WTC11 (cell line): ENCODE measurements at regions not wholly inside any gene's neighbourhood (a gene's known extent, or its start where the extent isn't known, plus 50 kb on each side); places are given as distances from the start of the nearest gene placed in this dataset.

Source experiments
- ATAC-seq: fragments of 200-7000 bp; cut with Tn5 transposase; 2 replicates; pipeline ENCODE4 v1.10.0; 2021; ENCODE audit warnings: mild to moderate bottlenecking, moderate library complexity
- CTCF ChIA-PET: fragments of 300-600 bp; sonication (Branson Sonifier 250); formaldehyde crosslinking; loops from one replicate; lab custom pipeline; 2021; ENCODE audit warnings: antibody characterized with exemption; lab: Charles Lee
- POLR2A ChIA-PET: fragments of 350-600 bp; sonication (Branson Sonifier 250); formaldehyde crosslinking; loops from one replicate; lab custom pipeline; 2021; ENCODE audit warnings: antibody characterized with exemption; lab: Charles Lee
- DNase-seq: peaks from one replicate; pipeline ENCODE4 v3.0.0; 2021; ENCODE audit warnings: low spot score
- H3K27ac Mint-ChIP-seq: 2 replicates; pipeline ENCODE4 v1.8.0; 2021; ENCODE audit warnings: mixed read lengths
- H3K27me3 Mint-ChIP-seq: 2 replicates; pipeline ENCODE4 v1.8.0; 2021; ENCODE audit warnings: low read depth, mild to moderate bottlenecking, moderate library complexity, mixed read lengths
- H3K36me3 Mint-ChIP-seq: 2 replicates; pipeline ENCODE4 v1.8.0; 2021; ENCODE audit warnings: mixed read lengths
- H3K4me1 Mint-ChIP-seq: 2 replicates; pipeline ENCODE4 v1.8.0; 2022; ENCODE audit warnings: mixed read lengths
- H3K4me3 Mint-ChIP-seq: 2 replicates; pipeline ENCODE4 v1.8.0; 2021; ENCODE audit warnings: mild to moderate bottlenecking, moderate library complexity, mixed read lengths
- H3K9me3 Mint-ChIP-seq: 2 replicates; pipeline ENCODE4 v1.8.0; 2021; ENCODE audit warnings: mixed read lengths
- ETV6 ChIP-seq: sonication (generic); formaldehyde crosslinking; IDR thresholded peaks from 2 replicates; pipeline ENCODE4 v1.8.1; 2022; ENCODE audit warnings: mild to moderate bottlenecking, missing genetic modification reagents
- FOXP4 ChIP-seq: sonication (generic); formaldehyde crosslinking; IDR thresholded peaks from 2 replicates; pipeline ENCODE4 v1.8.0; 2022; ENCODE audit warnings: mild to moderate bottlenecking, missing genetic modification reagents
- GTF2I ChIP-seq: fragments of 250-450 bp; sonication (Bioruptor Pico); conservative IDR thresholded peaks from 2 replicates; pipeline ENCODE4 v1.4.0; 2021; ENCODE audit warnings: mild to moderate bottlenecking
- MYBL2 ChIP-seq: sonication (generic); formaldehyde crosslinking; IDR thresholded peaks from 2 replicates; pipeline ENCODE4 v1.8.1; 2023; ENCODE audit warnings: mild to moderate bottlenecking, moderate library complexity, missing genetic modification reagents
- SP1 ChIP-seq: sonication (generic); formaldehyde crosslinking; conservative IDR thresholded peaks from 2 replicates; pipeline ENCODE4 v1.8.1; 2022; ENCODE audit warnings: missing genetic modification reagents
- TEAD4 ChIP-seq: sonication (generic); formaldehyde crosslinking; IDR thresholded peaks from 2 replicates; pipeline ENCODE4 v1.8.0; 2022; ENCODE audit warnings: mild to moderate bottlenecking, missing genetic modification reagents
- USF2 ChIP-seq: sonication (generic); formaldehyde crosslinking; IDR thresholded peaks from 2 replicates; pipeline ENCODE4 v1.8.1; 2023; ENCODE audit warnings: mild to moderate bottlenecking, missing genetic modification reagents, moderate library complexity
- ZNF219 ChIP-seq: sonication (generic); formaldehyde crosslinking; IDR thresholded peaks from 2 replicates; pipeline ENCODE4 v1.8.0; 2023; ENCODE audit warnings: missing genetic modification reagents, mild to moderate bottlenecking, borderline replicate concordance
- ZNF416 ChIP-seq: fragments of 250-450 bp; sonication (Bioruptor Pico); IDR thresholded peaks from 2 replicates; pipeline ENCODE4 v1.9.0; 2021; ENCODE audit warnings: mild to moderate bottlenecking, inconsistent platforms
- ZNF532 ChIP-seq: fragments of 250-450 bp; sonication (Bioruptor Pico); IDR thresholded peaks from 2 replicates; pipeline ENCODE4 v1.9.0; 2021; ENCODE audit warnings: mild to moderate bottlenecking, borderline replicate concordance
- ZNF671 ChIP-seq: fragments of 250-450 bp; sonication (Bioruptor Pico); IDR thresholded peaks from 2 replicates; pipeline ENCODE4 v1.8.0; 2021; ENCODE audit warnings: mild to moderate bottlenecking
- TF ChIP-seq, protein P1 (sequence below): fragments of 250-450 bp; sonication (Bioruptor Pico); conservative IDR thresholded peaks from 2 replicates; pipeline ENCODE4 v1.9.0; 2021; ENCODE audit warnings: mild to moderate bottlenecking
- TF ChIP-seq, protein P2 (sequence below): sonication (generic); formaldehyde crosslinking; IDR thresholded peaks from 2 replicates; pipeline ENCODE4 v1.8.1; 2022; ENCODE audit warnings: low read depth, mild to moderate bottlenecking, moderate library complexity, missing genetic modification reagents, borderline replicate concordance
- TF ChIP-seq, protein P3 (sequence below): fragments of 250-450 bp; sonication (Bioruptor Pico); IDR thresholded peaks from 2 replicates; pipeline ENCODE4 v1.9.0; 2021; ENCODE audit warnings: mild to moderate bottlenecking
- TF ChIP-seq, protein P4 (sequence below): sonication (generic); formaldehyde crosslinking; IDR thresholded peaks from 2 replicates; pipeline ENCODE4 v1.8.1; 2023; ENCODE audit warnings: mild to moderate bottlenecking, missing genetic modification reagents, moderate library complexity
- TF ChIP-seq, protein P5 (sequence below): sonication (generic); formaldehyde crosslinking; IDR thresholded peaks from 2 replicates; pipeline ENCODE4 v1.8.1; 2023; ENCODE audit warnings: mild to moderate bottlenecking, missing genetic modification reagents

DNA sequence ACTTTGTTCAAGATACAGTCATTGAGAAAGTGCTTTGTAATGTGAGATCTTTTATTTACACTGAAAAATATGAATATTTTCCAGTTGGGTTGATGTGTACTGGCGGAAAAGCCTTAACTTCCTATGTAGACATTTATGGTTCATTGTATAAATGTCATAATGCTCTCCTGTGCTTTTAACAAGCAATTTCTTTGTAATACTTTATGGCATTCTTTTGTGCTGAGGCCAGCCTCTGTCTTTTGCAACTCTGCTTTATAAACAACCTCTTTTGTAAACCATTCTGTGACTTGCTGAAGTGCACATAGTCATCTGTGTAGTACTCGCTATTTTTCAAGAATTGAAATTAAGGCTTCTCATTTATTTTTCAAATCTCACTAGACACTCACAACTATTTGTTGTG, 291.2 kb downstream of the CDH11 start (continued):
- TF ChIP-seq SP1 (CRISPR knock-in tag): no peak
- TF ChIP-seq ZNF532 (CRISPR knock-in tag): no peak
- TF ChIP-seq TEAD4: no peak
- TF ChIP-seq, all 79 proteins: peak for 0

- TF ChIP-seq GTF2I: no peak
- TF ChIP-seq MYBL2 (CRISPR knock-in tag): no peak
- TF ChIP-seq, protein P1, sequence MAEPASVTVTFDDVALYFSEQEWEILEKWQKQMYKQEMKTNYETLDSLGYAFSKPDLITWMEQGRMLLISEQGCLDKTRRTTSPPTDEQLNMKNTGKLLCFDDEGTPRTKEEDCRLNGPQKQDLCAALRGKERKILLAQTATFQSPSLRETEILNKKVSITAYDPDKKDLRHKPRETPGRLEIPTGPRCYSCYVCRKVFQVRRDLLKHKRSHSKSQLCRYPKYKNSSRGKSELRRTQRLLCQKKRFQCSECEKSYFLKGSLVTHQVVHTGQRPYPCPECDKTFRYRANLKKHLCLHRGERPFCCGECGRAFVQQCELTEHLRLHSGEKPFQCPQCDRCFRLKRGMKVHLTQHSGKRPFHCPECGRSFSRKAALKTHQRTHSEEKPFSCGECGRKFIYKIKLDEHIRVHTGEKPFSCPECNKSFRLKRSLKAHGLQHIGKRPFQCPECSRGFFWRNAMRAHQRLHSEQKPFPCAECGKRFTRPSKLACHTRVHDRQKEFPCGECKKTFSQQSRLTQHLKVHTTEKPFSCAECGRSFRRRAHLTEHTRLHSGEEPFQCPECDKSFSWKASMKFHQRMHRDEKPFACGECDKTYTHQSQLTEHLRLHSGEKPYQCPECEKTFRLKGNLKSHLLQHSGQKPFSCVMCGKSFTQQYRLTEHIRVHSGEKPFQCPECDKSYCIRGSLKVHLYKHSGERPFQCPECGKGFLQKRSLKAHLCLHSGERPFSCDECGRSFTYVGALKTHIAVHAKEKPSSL (CRISPR knock-in tag): no peak
- TF ChIP-seq FOXP4: no peak
- TF ChIP-seq, protein P2, sequence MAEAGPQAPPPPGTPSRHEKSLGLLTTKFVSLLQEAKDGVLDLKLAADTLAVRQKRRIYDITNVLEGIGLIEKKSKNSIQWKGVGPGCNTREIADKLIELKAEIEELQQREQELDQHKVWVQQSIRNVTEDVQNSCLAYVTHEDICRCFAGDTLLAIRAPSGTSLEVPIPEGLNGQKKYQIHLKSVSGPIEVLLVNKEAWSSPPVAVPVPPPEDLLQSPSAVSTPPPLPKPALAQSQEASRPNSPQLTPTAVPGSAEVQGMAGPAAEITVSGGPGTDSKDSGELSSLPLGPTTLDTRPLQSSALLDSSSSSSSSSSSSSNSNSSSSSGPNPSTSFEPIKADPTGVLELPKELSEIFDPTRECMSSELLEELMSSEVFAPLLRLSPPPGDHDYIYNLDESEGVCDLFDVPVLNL (CRISPR knock-in tag): no peak
- no peak for TF ChIP-seq ZNF219 (CRISPR knock-in tag)
- TF ChIP-seq USF2 (CRISPR knock-in tag): no peak
- no peak for TF ChIP-seq ZNF671 (CRISPR knock-in tag)
- TF ChIP-seq, protein P3, sequence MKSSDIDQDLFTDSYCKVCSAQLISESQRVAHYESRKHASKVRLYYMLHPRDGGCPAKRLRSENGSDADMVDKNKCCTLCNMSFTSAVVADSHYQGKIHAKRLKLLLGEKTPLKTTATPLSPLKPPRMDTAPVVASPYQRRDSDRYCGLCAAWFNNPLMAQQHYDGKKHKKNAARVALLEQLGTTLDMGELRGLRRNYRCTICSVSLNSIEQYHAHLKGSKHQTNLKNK (CRISPR knock-in tag): no peak
- no peak for TF ChIP-seq ZNF416 (CRISPR knock-in tag)
- TF ChIP-seq, protein P4, sequence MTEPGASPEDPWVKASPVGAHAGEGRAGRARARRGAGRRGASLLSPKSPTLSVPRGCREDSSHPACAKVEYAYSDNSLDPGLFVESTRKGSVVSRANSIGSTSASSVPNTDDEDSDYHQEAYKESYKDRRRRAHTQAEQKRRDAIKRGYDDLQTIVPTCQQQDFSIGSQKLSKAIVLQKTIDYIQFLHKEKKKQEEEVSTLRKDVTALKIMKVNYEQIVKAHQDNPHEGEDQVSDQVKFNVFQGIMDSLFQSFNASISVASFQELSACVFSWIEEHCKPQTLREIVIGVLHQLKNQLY (CRISPR knock-in tag): no peak
- TF ChIP-seq, protein P5, sequence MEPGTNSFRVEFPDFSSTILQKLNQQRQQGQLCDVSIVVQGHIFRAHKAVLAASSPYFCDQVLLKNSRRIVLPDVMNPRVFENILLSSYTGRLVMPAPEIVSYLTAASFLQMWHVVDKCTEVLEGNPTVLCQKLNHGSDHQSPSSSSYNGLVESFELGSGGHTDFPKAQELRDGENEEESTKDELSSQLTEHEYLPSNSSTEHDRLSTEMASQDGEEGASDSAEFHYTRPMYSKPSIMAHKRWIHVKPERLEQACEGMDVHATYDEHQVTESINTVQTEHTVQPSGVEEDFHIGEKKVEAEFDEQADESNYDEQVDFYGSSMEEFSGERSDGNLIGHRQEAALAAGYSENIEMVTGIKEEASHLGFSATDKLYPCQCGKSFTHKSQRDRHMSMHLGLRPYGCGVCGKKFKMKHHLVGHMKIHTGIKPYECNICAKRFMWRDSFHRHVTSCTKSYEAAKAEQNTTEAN (CRISPR knock-in tag): no peak
- TF ChIP-seq ETV6 (CRISPR knock-in tag): no peak
- Mint-ChIP-seq H3K4me1 (0 out of 2 replicates have a peak, but pooled peaks cover 4% of the 10 kb centered on the region), H3K27me3 (peaks cover 52% of the 10 kb centered on the region), H3K27ac (no peak overlapping the region), H3K36me3 (peaks cover 29% of the 10 kb centered on the region), H3K9me3 (peaks cover 36% of the 10 kb centered on the region), H3K4me3 (no peak overlapping the region)
- CTCF ChIA-PET: no interaction called here
- ATAC-seq (no peak), DNase-seq (no peak)
- POLR2A ChIA-PET: no interaction called here
Measured at GRCh38 chr16:64829678-64830077, 292.2 kb downstream of the CDH11 start.
